ENCODE measurements at regions not wholly inside any gene's neighbourhood (a gene's known extent, or its start where the extent isn't known, plus 50 kb on each side); places are given as distances from the start of the nearest gene placed in this dataset.

DNA sequence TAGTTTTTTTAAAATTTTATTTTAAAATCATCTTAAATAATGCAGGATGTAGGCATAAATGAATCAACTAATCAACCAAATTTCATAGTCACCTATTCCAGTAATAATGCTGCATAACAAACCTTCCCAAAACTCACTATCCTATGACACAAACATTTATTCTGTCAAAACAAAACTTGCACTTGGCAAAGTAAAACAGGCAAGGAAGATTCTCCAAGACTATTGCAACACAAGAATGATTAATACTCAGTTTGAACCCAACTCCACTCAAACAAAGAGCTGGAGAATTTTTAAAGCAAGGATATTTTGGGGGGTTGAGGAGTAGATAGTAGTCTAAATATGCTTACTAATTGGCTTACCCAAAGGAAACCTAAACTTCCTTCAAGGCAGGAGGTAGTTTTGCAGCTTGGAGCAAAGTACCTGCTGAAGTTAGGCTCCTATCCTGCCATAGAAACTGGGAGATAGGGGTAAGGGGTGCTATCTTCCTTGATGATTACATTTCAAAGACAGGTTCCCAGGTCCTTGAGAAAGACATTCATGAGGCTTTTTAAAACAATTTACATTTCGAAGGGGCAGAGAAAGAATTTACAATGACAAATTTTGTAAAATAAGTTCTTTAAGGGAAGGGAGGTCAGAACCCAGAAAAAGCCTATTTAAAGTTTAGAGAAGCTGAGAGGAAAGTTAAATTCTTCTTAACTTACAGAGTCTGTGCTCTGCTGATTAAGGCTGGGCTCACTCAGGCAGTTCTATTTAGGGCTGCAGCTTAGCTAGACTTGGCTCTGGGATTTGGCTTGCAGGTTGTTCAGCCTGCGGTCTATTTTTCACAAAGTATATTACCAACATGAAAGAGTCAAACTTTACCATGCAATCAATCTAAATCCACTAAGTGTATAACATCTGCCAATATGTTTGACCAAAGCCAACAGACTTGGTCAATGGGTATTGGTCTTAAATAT lies 549.0 kb downstream of the KCTD12 start:
- no peaks in the 10 kb centered on the region for H3K36me3 Mint-ChIP-seq (ENCODE audit: unreplicated experiment)
- peaks cover 9% of the 10 kb centered on the region for H3K4me1 Mint-ChIP-seq (ENCODE audit: unreplicated experiment)
- no peak for DNase-seq (ENCODE audit: extremely low spot score, unreplicated experiment)
- no peaks in the 10 kb centered on the region for H3K9me3 Mint-ChIP-seq (ENCODE audit: unreplicated experiment)
- peaks cover 30% of the 10 kb centered on the region for H3K27me3 Mint-ChIP-seq (ENCODE audit: unreplicated experiment)
- no peak overlapping the region for H3K27ac Mint-ChIP-seq (ENCODE audit: unreplicated experiment)
- TF ChIP-seq, protein P1, sequence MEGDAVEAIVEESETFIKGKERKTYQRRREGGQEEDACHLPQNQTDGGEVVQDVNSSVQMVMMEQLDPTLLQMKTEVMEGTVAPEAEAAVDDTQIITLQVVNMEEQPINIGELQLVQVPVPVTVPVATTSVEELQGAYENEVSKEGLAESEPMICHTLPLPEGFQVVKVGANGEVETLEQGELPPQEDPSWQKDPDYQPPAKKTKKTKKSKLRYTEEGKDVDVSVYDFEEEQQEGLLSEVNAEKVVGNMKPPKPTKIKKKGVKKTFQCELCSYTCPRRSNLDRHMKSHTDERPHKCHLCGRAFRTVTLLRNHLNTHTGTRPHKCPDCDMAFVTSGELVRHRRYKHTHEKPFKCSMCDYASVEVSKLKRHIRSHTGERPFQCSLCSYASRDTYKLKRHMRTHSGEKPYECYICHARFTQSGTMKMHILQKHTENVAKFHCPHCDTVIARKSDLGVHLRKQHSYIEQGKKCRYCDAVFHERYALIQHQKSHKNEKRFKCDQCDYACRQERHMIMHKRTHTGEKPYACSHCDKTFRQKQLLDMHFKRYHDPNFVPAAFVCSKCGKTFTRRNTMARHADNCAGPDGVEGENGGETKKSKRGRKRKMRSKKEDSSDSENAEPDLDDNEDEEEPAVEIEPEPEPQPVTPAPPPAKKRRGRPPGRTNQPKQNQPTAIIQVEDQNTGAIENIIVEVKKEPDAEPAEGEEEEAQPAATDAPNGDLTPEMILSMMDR (IDR thresholded peaks at IDR 0.05) = no peak
- no peak overlapping the region for H3K4me3 Mint-ChIP-seq (ENCODE audit: unreplicated experiment)

DNA sequence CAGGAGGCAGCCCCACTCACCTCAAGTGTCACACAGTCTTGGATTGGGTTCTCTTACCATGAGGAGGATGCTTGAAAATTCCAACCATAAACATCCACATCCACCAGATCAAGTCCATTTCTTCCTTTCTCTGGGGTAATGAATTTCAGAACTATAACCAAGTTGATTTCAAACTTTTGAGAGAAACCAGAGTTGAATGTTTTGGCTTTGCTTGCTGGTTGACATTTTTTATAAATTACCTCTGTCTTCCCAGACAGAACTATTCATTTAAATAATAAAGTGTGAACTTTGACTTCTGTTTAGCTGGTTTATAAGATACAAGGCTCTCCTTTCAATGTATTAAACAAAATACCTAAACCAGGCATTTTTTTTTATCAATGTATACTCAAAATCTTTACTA lies 550.7 kb downstream of the KCTD12 start:
- H3K27ac Mint-ChIP-seq (ENCODE audit: unreplicated experiment) = no peak overlapping the region
- DNase-seq (ENCODE audit: extremely low spot score, unreplicated experiment) = no peak
- H3K36me3 Mint-ChIP-seq (ENCODE audit: unreplicated experiment) = no peaks in the 10 kb centered on the region
- no peaks in the 10 kb centered on the region for H3K9me3 Mint-ChIP-seq (ENCODE audit: unreplicated experiment)
- peaks cover 18% of the 10 kb centered on the region for H3K4me1 Mint-ChIP-seq (ENCODE audit: unreplicated experiment)
- no peak overlapping the region for H3K4me3 Mint-ChIP-seq (ENCODE audit: unreplicated experiment)
- peaks cover 24% of the 10 kb centered on the region for H3K27me3 Mint-ChIP-seq (ENCODE audit: unreplicated experiment)
- TF ChIP-seq, protein P1 (IDR thresholded peaks at IDR 0.05) = no peak

DNA sequence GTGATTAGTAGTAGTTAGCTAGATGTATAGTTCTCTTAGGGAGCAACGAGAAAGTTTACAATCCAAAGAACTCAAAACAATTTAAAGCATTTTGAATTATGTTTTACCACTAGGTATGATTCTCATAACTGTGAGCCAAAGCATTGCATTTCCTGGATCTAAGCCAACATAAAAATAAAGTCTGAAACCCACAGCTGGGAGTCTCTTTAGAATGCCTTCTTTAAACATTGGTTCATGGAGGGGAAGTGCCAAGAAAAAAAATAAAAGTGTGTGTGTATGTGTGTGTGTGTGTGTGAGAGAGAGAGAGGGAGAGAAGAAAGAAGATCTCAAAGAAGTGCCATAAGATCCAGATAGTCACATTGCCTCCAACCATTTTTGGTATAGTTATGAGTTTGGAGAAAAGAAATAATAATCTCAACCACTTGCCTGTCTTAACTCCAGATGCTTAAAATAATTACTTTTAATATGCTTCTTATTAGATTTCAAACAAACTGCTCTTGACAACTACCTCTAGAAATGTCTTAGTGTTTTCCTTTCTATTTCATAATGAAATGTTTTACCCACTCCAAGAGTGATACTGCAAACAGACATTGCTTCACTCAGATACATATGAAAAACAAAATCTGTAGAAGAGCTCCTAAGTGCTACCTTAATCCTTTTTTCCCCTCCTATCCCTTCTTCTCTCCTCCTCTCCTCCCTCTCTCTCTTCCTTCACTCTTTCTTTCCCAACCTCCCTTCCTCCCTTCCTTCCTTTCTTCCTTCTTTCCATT lies 554.1 kb downstream of the KCTD12 start:
- Mint-ChIP-seq H3K4me1 (ENCODE audit: unreplicated experiment) (peaks cover 22% of the 10 kb centered on the region), H3K27ac (ENCODE audit: unreplicated experiment) (peak overlapping the region; percentile 68), H3K27me3 (ENCODE audit: unreplicated experiment) (peaks cover 4% of the 10 kb centered on the region), H3K9me3 (ENCODE audit: unreplicated experiment) (no peaks in the 10 kb centered on the region), H3K36me3 (ENCODE audit: unreplicated experiment) (no peaks in the 10 kb centered on the region), H3K4me3 (ENCODE audit: unreplicated experiment) (peak overlapping the region; percentile 6)
- DNase-seq (ENCODE audit: extremely low spot score, unreplicated experiment) = no peak
- TF ChIP-seq, protein P1 (IDR thresholded peaks at IDR 0.05) = no peak

DNA sequence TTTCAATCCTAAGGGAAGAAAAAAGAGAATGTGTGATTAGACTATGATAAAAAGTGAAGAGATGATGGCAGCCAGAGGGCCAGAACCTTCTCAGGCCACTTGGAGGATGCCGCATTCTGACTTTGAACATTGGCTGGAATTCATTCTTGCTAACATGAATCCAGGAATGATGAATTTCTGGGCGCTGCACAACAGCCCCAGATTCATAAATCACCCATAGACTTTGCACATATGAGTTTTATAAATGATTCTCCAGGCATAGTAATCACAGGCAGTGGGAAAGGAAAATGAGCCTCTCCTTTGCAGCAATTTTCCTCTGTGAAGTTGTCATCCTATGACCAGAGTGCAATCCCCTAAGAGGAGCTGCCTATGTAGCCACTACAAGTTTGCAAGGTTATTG lies 555.4 kb downstream of the KCTD12 start:
- TF ChIP-seq, protein P1 (IDR thresholded peaks at IDR 0.05) = no peak
- no peak for DNase-seq (ENCODE audit: extremely low spot score, unreplicated experiment)
- Mint-ChIP-seq H3K27me3 (ENCODE audit: unreplicated experiment) (peaks cover under 1% of the 10 kb centered on the region), H3K4me3 (ENCODE audit: unreplicated experiment) (no peak overlapping the region), H3K36me3 (ENCODE audit: unreplicated experiment) (no peaks in the 10 kb centered on the region), H3K27ac (ENCODE audit: unreplicated experiment) (no peak overlapping the region), H3K4me1 (ENCODE audit: unreplicated experiment) (peaks cover 22% of the 10 kb centered on the region), H3K9me3 (ENCODE audit: unreplicated experiment) (no peaks in the 10 kb centered on the region)
